IMR-90 (cell line): ENCODE measurements at regions not wholly inside any gene's neighbourhood (a gene's known extent, or its start where the extent isn't known, plus 50 kb on each side); places are given as distances from the start of the nearest gene placed in this dataset.

Experiments used
- ATAC-seq: fragments of 200-7000 bp; cut with Tn5 transposase; 2 replicates; pipeline ENCODE4 v1.9.1; 2020; ENCODE audit warnings: low read depth, mild to moderate bottlenecking, moderate library complexity
- BruUV-seq: library from RNA; stranded (reverse); fragments of 400-500 nt; replicated peaks from 2 replicates; lab custom pipeline; 2021; lab: Mats Ljungman, UMichigan
- CTCF ChIA-PET: fragments of 300-600 bp; formaldehyde crosslinking; extraction: SDS; loops from one replicate; lab custom pipeline; 2021; ENCODE audit warnings: antibody characterized with exemption; lab: Yijun Ruan, JAX
- POLR2A ChIA-PET: fragments of 300-600 bp; sonication (Branson Sonifier 250); formaldehyde crosslinking; loops from one replicate; lab custom pipeline; 2022; ENCODE audit warnings: antibody characterized with exemption; ENCODE audit not compliant: unreplicated experiment; lab: Charles Lee
- DNase-seq: peaks from one replicate; pipeline ENCODE4 v3.0.0; 2013
- H2AFZ ChIP-seq: replicated peaks from 2 replicates; pipeline ENCODE3; 2013; ENCODE audit warnings: low read length, mild to moderate bottlenecking; ENCODE audit not compliant: poor library complexity
- H2AK5ac ChIP-seq: 2 replicates; pipeline ENCODE4 v1.6.1; 2013; ENCODE audit warnings: low read depth, low read length, inconsistent platforms
- H2AK9ac ChIP-seq: replicated peaks from 2 replicates; pipeline ENCODE3; 2013; ENCODE audit warnings: mild to moderate bottlenecking, low read depth, low read length, moderate library complexity; ENCODE audit not compliant: poor library complexity
- H2BK120ac ChIP-seq: 2 replicates; pipeline ENCODE4 v1.6.1; 2013; ENCODE audit warnings: low read depth, low read length, inconsistent platforms
- H2BK15ac ChIP-seq: 3 replicates; pipeline ENCODE4 v1.6.1; 2013; ENCODE audit warnings: low read depth, low read length, inconsistent platforms
- H2BK20ac ChIP-seq: 2 replicates; pipeline ENCODE4 v1.6.1; 2013; ENCODE audit warnings: low read depth, mild to moderate bottlenecking, inconsistent platforms, low read length, moderate library complexity
- H2BK5ac ChIP-seq: 2 replicates; pipeline ENCODE4 v1.6.1; 2013; ENCODE audit warnings: mild to moderate bottlenecking, low read depth, low read length, inconsistent platforms; ENCODE audit not compliant: poor library complexity, severe bottlenecking
- H3K14ac ChIP-seq: replicated peaks from 2 replicates; pipeline ENCODE4 v1.6.1; 2013; ENCODE audit warnings: low read depth, low read length, inconsistent platforms
- H3K18ac ChIP-seq: 2 replicates; pipeline ENCODE4 v1.6.1; 2013; ENCODE audit warnings: low read depth, low read length, control low read depth
- H3K23ac ChIP-seq: 2 replicates; pipeline ENCODE4 v1.6.1; 2013; ENCODE audit warnings: low read depth, low read length, inconsistent platforms
- H3K27ac ChIP-seq: 2 replicates; pipeline ENCODE4 v1.5.1; 2013; ENCODE audit warnings: mild to moderate bottlenecking, control low read depth, low read length; ENCODE audit not compliant: insufficient read depth
- H3K27me3 ChIP-seq: 2 replicates; pipeline ENCODE4 v1.6.1; 2013; ENCODE audit warnings: low read length; ENCODE audit not compliant: control insufficient read depth, insufficient read depth
- H3K36me3 ChIP-seq: 2 replicates; pipeline ENCODE4 v1.6.1; 2013; ENCODE audit warnings: low read length, mixed read lengths; ENCODE audit not compliant: control insufficient read depth, insufficient read depth
- H3K4ac ChIP-seq: 2 replicates; pipeline ENCODE4 v1.6.1; 2013; ENCODE audit warnings: low read depth, low read length, inconsistent platforms
- H3K4me1 ChIP-seq: 2 replicates; pipeline ENCODE4 v1.6.1; 2013; ENCODE audit warnings: low read length, mixed read lengths; ENCODE audit not compliant: control insufficient read depth, insufficient read depth
- H3K4me2 ChIP-seq: 2 replicates; pipeline ENCODE4 v1.6.1; 2013; ENCODE audit warnings: low read depth, mild to moderate bottlenecking, control low read depth, low read length, moderate library complexity
- H3K4me3 ChIP-seq: 2 replicates; pipeline ENCODE4 v1.5.1; 2013; ENCODE audit warnings: low read depth, mild to moderate bottlenecking, control low read depth, low read length, moderate library complexity; ENCODE audit not compliant: insufficient read depth
- H3K56ac ChIP-seq: 2 replicates; pipeline ENCODE4 v1.6.1; 2013; ENCODE audit warnings: low read length, inconsistent platforms; ENCODE audit not compliant: insufficient read depth; ENCODE audit errors: extremely low read depth
- H3K79me1 ChIP-seq, 2 experiments: 2 replicates each; pipeline ENCODE4 v1.6.1; 2013; ENCODE audit warnings: low read length in 2 of 2, inconsistent platforms in 1 of 2, low read depth in 1 of 2
- H3K9ac ChIP-seq: 2 replicates; pipeline ENCODE4 v1.6.1; 2013; ENCODE audit warnings: low read depth, low read length, control low read depth
- H3K9me1 ChIP-seq: 2 replicates; pipeline ENCODE4 v1.6.1; 2013; ENCODE audit warnings: low read length, inconsistent platforms; ENCODE audit not compliant: insufficient read depth
- H3K9me3 ChIP-seq: 2 replicates; pipeline ENCODE4 v1.6.1; 2013; ENCODE audit warnings: low read length; ENCODE audit not compliant: control insufficient read depth, insufficient read depth
- H4K20me1 ChIP-seq: 2 replicates; pipeline ENCODE4 v1.6.1; 2013; ENCODE audit warnings: low read length, inconsistent platforms; ENCODE audit not compliant: insufficient read depth
- H4K5ac ChIP-seq: 2 replicates; pipeline ENCODE4 v1.6.1; 2013; ENCODE audit warnings: mild to moderate bottlenecking, low read depth, low read length, control low read depth
- H4K8ac ChIP-seq, 2 experiments: 2 replicates each; pipeline ENCODE4 v1.6.1; 2013; ENCODE audit warnings: low read depth in 2 of 2, low read length in 2 of 2, control low read depth in 1 of 2, inconsistent platforms in 1 of 2
- H4K91ac ChIP-seq: 2 replicates; pipeline ENCODE4 v1.6.1; 2013; ENCODE audit warnings: low read depth, low read length, inconsistent platforms; ENCODE audit not compliant: insufficient read depth
- CEBPB ChIP-seq: IDR thresholded peaks from 2 replicates; pipeline ENCODE4 v1.6.1; 2012; ENCODE audit warnings: low read depth, low read length, improper control_type of control experiment
- CHD1 ChIP-seq: IDR thresholded peaks from 2 replicates; pipeline ENCODE4 v1.6.1; 2012; ENCODE audit warnings: low read depth, low read length, improper control_type of control experiment
- CTCF ChIP-seq: conservative IDR thresholded peaks from 2 replicates; pipeline ENCODE4 v1.5.1; 2012; ENCODE audit warnings: mild to moderate bottlenecking, low read depth, low read length, improper control_type of control experiment
- ELK1 ChIP-seq: fragments of 150-350 bp; IDR thresholded peaks from 2 replicates; pipeline ENCODE4 v1.6.1; 2016; ENCODE audit warnings: low read depth, mild to moderate bottlenecking, low read length, moderate library complexity, borderline replicate concordance
- FOS ChIP-seq: fragments of 150-350 bp; IDR thresholded peaks from 2 replicates; pipeline ENCODE4 v1.6.1; 2016; ENCODE audit warnings: low read depth, low read length
- MAFK ChIP-seq: IDR thresholded peaks from 2 replicates; pipeline ENCODE4 v1.6.1; 2012; ENCODE audit warnings: low read depth, low read length, improper control_type of control experiment
- NFE2L2 ChIP-seq: fragments of 150-350 bp; IDR thresholded peaks from 2 replicates; pipeline ENCODE4 v1.6.1; 2016; ENCODE audit warnings: low read depth, mild to moderate bottlenecking, low read length
- POLR2A ChIP-seq: IDR thresholded peaks from 2 replicates; pipeline ENCODE4 v1.6.1; 2012; ENCODE audit warnings: mild to moderate bottlenecking, low read depth, low read length
- RAD21 ChIP-seq: IDR thresholded peaks from 2 replicates; pipeline ENCODE4 v1.6.1; 2012; ENCODE audit warnings: low read length, improper control_type of control experiment
- RCOR1 ChIP-seq: IDR thresholded peaks from 2 replicates; pipeline ENCODE4 v1.6.1; 2012; ENCODE audit warnings: mild to moderate bottlenecking, low read length, improper control_type of control experiment; ENCODE audit not compliant: insufficient replicate concordance
- RFX5 ChIP-seq: IDR thresholded peaks from 2 replicates; pipeline ENCODE4 v1.8.0; 2012; ENCODE audit warnings: low read depth, mild to moderate bottlenecking, low read length, moderate library complexity
- SMC3 ChIP-seq: fragments of 150-350 bp; IDR thresholded peaks from 2 replicates; pipeline ENCODE4 v1.6.1; 2016; ENCODE audit warnings: low read depth, mild to moderate bottlenecking, antibody characterized with exemption, low read length, moderate library complexity
- USF2 ChIP-seq: fragments of 150-350 bp; IDR thresholded peaks from 2 replicates; pipeline ENCODE4 v1.6.1; 2017; ENCODE audit warnings: mild to moderate bottlenecking, antibody characterized with exemption, low read length, low read depth
- WGBS, 2 experiments: methylation state at CpG; one replicate each; pipeline versions ENCODE4 v1.1.5 to v1.1.7; 2013; ENCODE audit warnings: missing lambda C conversion rate in 2 of 2; ENCODE audit not compliant: insufficient read length in 1 of 2; ENCODE audit errors: extremely low coverage in 2 of 2; 5-methylcytosine and 5-hydroxymethylcytosine counted together
- dilution Hi-C: fragments of 300-500 bp; cut with HindIII; formaldehyde crosslinking; loops from one replicate; pipeline ENCODE4 v1.14.3; 2018; ENCODE audit warnings: low sequenced_read_pairs; ENCODE audit not compliant: unreplicated experiment
- in situ Hi-C: fragments of 300-500 bp; cut with MboI; formaldehyde crosslinking; loops from 3 replicates; pipeline ENCODE4 v1.14.3; 2019; ENCODE audit warnings: low sequenced_read_pairs, inconsistent platforms, mixed read lengths
- intact Hi-C: fragments of 100-400 bp; cut with micrococcal nuclease; formaldehyde crosslinking; loops from 2 replicates; pipeline ENCODE4 v1.10.0; 2022

GRCh38 chr20:22431419-22431818 is 153.0 kb downstream of the FOXA2 start:
- intact Hi-C loops, result no loop called here
- Histone ChIP-seq H3K9ac (no peak overlapping the region), H4K8ac (no peak overlapping the region), H3K4me3 (no peak overlapping the region), H3K4ac (no peak overlapping the region), H3K14ac (no peak overlapping the region), H2BK15ac (no peak overlapping the region), H3K23ac (no peak overlapping the region), H3K9me3 (no peaks in the 10 kb centered on the region; the same call in 1 of the 2 replicates), H2AK9ac (no peak overlapping the region), H2BK5ac (no peak overlapping the region), H3K9me1 (no peaks in the 10 kb centered on the region), H2BK20ac (no peak overlapping the region), H4K20me1 (no peaks in the 10 kb centered on the region), H3K27ac (no peak overlapping the region), H3K18ac (no peak overlapping the region), H3K4me2 (no peak overlapping the region), H2AFZ (no peak overlapping the region), H3K27me3 (no peaks in the 10 kb centered on the region), H3K4me1 (no peaks in the 10 kb centered on the region), H2BK120ac (no peak overlapping the region), H4K5ac (no peak overlapping the region), H4K91ac (no peak overlapping the region), H3K36me3 (no peaks in the 10 kb centered on the region), H3K56ac (no peak overlapping the region), H3K79me1 (no peaks in the 10 kb centered on the region), H2AK5ac (no peak overlapping the region)
- dilution Hi-C loops, result no loop called here
- in situ Hi-C loops, result no loop called here
- WGBS, 2 experiments, result no CpG with 5 or more reads among the region's 2 CpGs
- POLR2A ChIA-PET, result no interaction called here
- no peak for DNase-seq
- CTCF ChIA-PET, result no interaction called here
- TF ChIP-seq SMC3 (no peak), ELK1 (no peak), FOS (no peak), MAFK (no peak), RFX5 (no peak), RCOR1 (no peak), POLR2A (no peak), CHD1 (no peak), CEBPB (no peak), USF2 (no peak), CTCF (no peak), NFE2L2 (no peak), RAD21 (no peak)
- no peak for ATAC-seq
- no TSS peak for BruUV-seq
